H1 (cell line): ENCODE measurements at regions not wholly inside any gene's neighbourhood (a gene's known extent, or its start where the extent isn't known, plus 50 kb on each side); places are given as distances from the start of the nearest gene placed in this dataset.

ENCODE experiments used
- CTCF ChIA-PET: fragments of 300-600 bp; sonication (Branson Sonifier 250); formaldehyde crosslinking; loops from one replicate; lab custom pipeline; 2021; ENCODE audit not compliant: partially characterized antibody; lab: Charles Lee
- POLR2A ChIA-PET: fragments of 300-600 bp; sonication (Branson Sonifier 250); formaldehyde crosslinking; loops from one replicate; lab custom pipeline; 2021; ENCODE audit warnings: inconsistent platforms; ENCODE audit not compliant: partially characterized antibody; lab: Charles Lee
- DNase-seq, 2 experiments: peaks; one replicate each; pipeline versions ENCODE4 v3.0.0 to v3.0.0-alpha.2; 2010 to 2022; ENCODE audit warnings: low spot score in 2 of 2, low read depth in 1 of 2, mixed read lengths in 1 of 2
- FAIRE-seq: peaks from 2 replicates; lab custom pipeline; 2011; peaks lifted over from hg19 to GRCh38; lab: Jason Lieb, UNC
- H2AFZ ChIP-seq: 2 replicates; pipeline ENCODE4 v1.8.1; 2012; ENCODE audit warnings: low read length, inconsistent platforms
- H2AK5ac ChIP-seq: 2 replicates; pipeline ENCODE4 v1.6.1; 2013; ENCODE audit warnings: low read depth, low read length
- H2BK120ac ChIP-seq: replicated peaks from 2 replicates; pipeline ENCODE3; 2013; ENCODE audit warnings: low read depth, low read length, inconsistent platforms
- H2BK12ac ChIP-seq: 2 replicates; pipeline ENCODE4 v1.6.1; 2013; ENCODE audit warnings: low read depth, low read length
- H2BK15ac ChIP-seq: 2 replicates; pipeline ENCODE4 v1.6.1; 2013; ENCODE audit warnings: low read length
- H2BK20ac ChIP-seq: 2 replicates; pipeline ENCODE4 v1.6.1; 2013; ENCODE audit warnings: low read length
- H2BK5ac ChIP-seq: 2 replicates; pipeline ENCODE4 v1.6.1; 2013; ENCODE audit warnings: low read depth, low read length
- H3K14ac ChIP-seq: 2 replicates; pipeline ENCODE4 v1.6.1; 2013; ENCODE audit warnings: inconsistent platforms; ENCODE audit not compliant: insufficient read length
- H3K18ac ChIP-seq: 2 replicates; pipeline ENCODE4 v1.6.1; 2013; ENCODE audit warnings: low read length; ENCODE audit errors: extremely low read depth
- H3K23ac ChIP-seq: 2 replicates; pipeline ENCODE4 v1.6.1; 2013; ENCODE audit warnings: inconsistent platforms; ENCODE audit not compliant: insufficient read length
- H3K23me2 ChIP-seq: 2 replicates; pipeline ENCODE4 v1.6.1; 2013; ENCODE audit warnings: low read depth, low read length
- H3K27ac ChIP-seq: 2 replicates; pipeline ENCODE4 v1.6.1; 2011; ENCODE audit warnings: low read depth, low read length, inconsistent platforms
- H3K27me3 ChIP-seq, 4 experiments: replicated peaks in 1 of 4; 1 replicate in 1 of 4; 2 replicates in 3 of 4; pipeline versions ENCODE4 v1.6.1 to v1.8.1; 2011 to 2013; ENCODE audit warnings: low read length in 3 of 4, mild to moderate bottlenecking in 3 of 4, inconsistent platforms in 2 of 4, mixed read lengths in 2 of 4, moderate library complexity in 1 of 4; ENCODE audit not compliant: control insufficient read depth in 3 of 4, insufficient read depth in 3 of 4; ENCODE audit errors: extremely low read depth in 1 of 4
- H3K36me3 ChIP-seq, 4 experiments: 2 replicates each; pipeline versions ENCODE4 v1.6.1 to v1.8.1; 2011 to 2013; ENCODE audit warnings: mild to moderate bottlenecking in 4 of 4, low read length in 3 of 4, moderate library complexity in 2 of 4, control low read depth in 1 of 4, inconsistent platforms in 1 of 4; ENCODE audit not compliant: insufficient read depth in 4 of 4, control insufficient read depth in 2 of 4
- H3K4ac ChIP-seq: replicated peaks from 2 replicates; pipeline ENCODE3; 2013; ENCODE audit warnings: low read length, low read depth, mixed read lengths, inconsistent platforms; ENCODE audit not compliant: insufficient read length
- H3K4me1 ChIP-seq, 4 experiments: replicated peaks in 1 of 4; 1 replicate in 1 of 4; 2 replicates in 3 of 4; pipeline versions ENCODE4 v1.6.1 to v1.8.1; 2011 to 2013; ENCODE audit warnings: low read length in 3 of 4, inconsistent platforms in 2 of 4, mixed read lengths in 1 of 4; ENCODE audit not compliant: insufficient read depth in 4 of 4, control insufficient read depth in 3 of 4
- H3K4me2 ChIP-seq, 2 experiments: 2 replicates each; pipeline versions ENCODE4 v1.6.1 to v1.8.1; 2011 to 2013; ENCODE audit warnings: low read depth in 2 of 2, low read length in 2 of 2, control low read depth in 1 of 2, inconsistent platforms in 1 of 2, mild to moderate bottlenecking in 1 of 2; ENCODE audit not compliant: insufficient read depth in 1 of 2
- H3K4me3 ChIP-seq, 4 experiments: fragments of 200-600, 300-600 bp in 1 of 4; sonication (generic), shearing (Covaris generic), sonication (Bioruptor Twin) in 1 of 4; 2 replicates each; pipeline versions ENCODE4 v1.5.1 to v1.8.1; 2011 to 2016; ENCODE audit warnings: low read length in 4 of 4, low read depth in 3 of 4, control low read depth in 2 of 4, inconsistent platforms in 2 of 4, mild to moderate bottlenecking in 2 of 4, mixed read lengths in 1 of 4, moderate library complexity in 1 of 4; ENCODE audit not compliant: insufficient read depth in 2 of 4; ENCODE audit errors: extremely low read depth in 1 of 4
- H3K56ac ChIP-seq: replicated peaks from 2 replicates; pipeline ENCODE3; 2013; ENCODE audit warnings: low read depth, mild to moderate bottlenecking, mixed read lengths, low read length, inconsistent platforms; ENCODE audit not compliant: insufficient read length
- H3K79me1 ChIP-seq: 2 replicates; pipeline ENCODE4 v1.6.1; 2013; ENCODE audit warnings: low read depth, low read length, control low read depth
- H3K79me2 ChIP-seq, 2 experiments: 2 replicates each; pipeline versions ENCODE4 v1.6.1 to v1.8.1; 2012 to 2013; ENCODE audit warnings: low read length in 2 of 2, mild to moderate bottlenecking in 2 of 2, inconsistent platforms in 1 of 2; ENCODE audit not compliant: insufficient read depth in 2 of 2, control insufficient read depth in 1 of 2
- H3K9ac ChIP-seq, 4 experiments: replicated peaks in 1 of 4; 1 replicate in 1 of 4; 2 replicates in 3 of 4; pipeline versions ENCODE4 v1.6.1 to v1.8.1; 2011 to 2013; ENCODE audit warnings: low read depth in 3 of 4, low read length in 3 of 4, control low read depth in 2 of 4, mild to moderate bottlenecking in 2 of 4, moderate library complexity in 2 of 4, inconsistent platforms in 1 of 4; ENCODE audit errors: extremely low read depth in 1 of 4
- H3K9me3 ChIP-seq, 2 experiments: 2 replicates each; pipeline versions ENCODE4 v1.6.1 to v1.8.1; 2012 to 2013; ENCODE audit warnings: mild to moderate bottlenecking in 2 of 2, moderate library complexity in 2 of 2, control low read depth in 1 of 2, inconsistent platforms in 1 of 2, low read depth in 1 of 2, low read length in 1 of 2, mixed read lengths in 1 of 2; ENCODE audit not compliant: insufficient read depth in 2 of 2
- H4K20me1 ChIP-seq, 2 experiments: replicated peaks in 1 of 2; 2 replicates each; pipeline versions ENCODE3 to v1.8.1; 2011 to 2013; ENCODE audit warnings: inconsistent platforms in 2 of 2, low read length in 2 of 2, mild to moderate bottlenecking in 1 of 2; ENCODE audit not compliant: insufficient read depth in 2 of 2, control insufficient read depth in 1 of 2
- H4K5ac ChIP-seq: 2 replicates; pipeline ENCODE4 v1.6.1; 2013; ENCODE audit warnings: low read length, low read depth, mixed read lengths, inconsistent platforms; ENCODE audit not compliant: insufficient read length
- H4K8ac ChIP-seq: 2 replicates; pipeline ENCODE4 v1.8.0; 2013; ENCODE audit warnings: mild to moderate bottlenecking, moderate library complexity, low read length, inconsistent platforms; ENCODE audit not compliant: insufficient read depth; ENCODE audit errors: extremely low read depth
- H4K91ac ChIP-seq: replicated peaks from 2 replicates; pipeline ENCODE3; 2013; ENCODE audit warnings: low read length, mixed read lengths, inconsistent platforms; ENCODE audit not compliant: insufficient read length
- CTBP2 ChIP-seq: IDR thresholded peaks from 2 replicates; pipeline ENCODE4 v1.7.0; 2011; ENCODE audit warnings: borderline replicate concordance, mild to moderate bottlenecking, moderate library complexity, mixed read lengths, low read length; ENCODE audit not compliant: insufficient read depth, insufficient read length
- JUN ChIP-seq: IDR thresholded peaks from 2 replicates; pipeline ENCODE4 v1.6.1; 2011; ENCODE audit warnings: low read depth, mild to moderate bottlenecking, improper control_type of control experiment, low read length
- KDM5A ChIP-seq: fragments of 200-600 bp; IDR thresholded peaks from 2 replicates; pipeline ENCODE4 v1.7.1; 2012; ENCODE audit warnings: mild to moderate bottlenecking, low read length, inconsistent platforms, mixed read lengths
- RAD21 ChIP-seq, 2 experiments: IDR thresholded peaks in 1 of 2; conservative IDR thresholded peaks in 1 of 2; 2 replicates each; pipeline ENCODE4 v1.6.1; 2011; ENCODE audit warnings: low read depth in 2 of 2, low read length in 2 of 2, improper control_type of control experiment in 1 of 2, inconsistent platforms in 1 of 2, mild to moderate bottlenecking in 1 of 2, moderate library complexity in 1 of 2
- TBP ChIP-seq: IDR thresholded peaks from 2 replicates; pipeline ENCODE4 v1.6.1; 2011; ENCODE audit warnings: low read depth, low read length, improper control_type of control experiment
- TEAD4 ChIP-seq: IDR thresholded peaks from 2 replicates; pipeline ENCODE4 v1.6.1; 2012; ENCODE audit warnings: low read depth, low read length, inconsistent platforms, mixed read lengths
- WGBS, 2 experiments: shearing (Covaris generic) in 1 of 2; methylation state at CpG; one replicate each; pipeline versions ENCODE4 v1.1.6 to v1.1.7; 2013 to 2015; ENCODE audit warnings: low lambda C conversion rate in 2 of 2, mixed read lengths in 2 of 2, inconsistent platforms in 1 of 2, low coverage in 1 of 2, missing lambda C conversion rate in 1 of 2; ENCODE audit not compliant: insufficient replicate concordance in 2 of 2, insufficient coverage in 1 of 2, insufficient read length in 1 of 2; ENCODE audit errors: extremely low coverage in 1 of 2, missing lambda C conversion rate in 1 of 2; 5-methylcytosine and 5-hydroxymethylcytosine counted together

DNA sequence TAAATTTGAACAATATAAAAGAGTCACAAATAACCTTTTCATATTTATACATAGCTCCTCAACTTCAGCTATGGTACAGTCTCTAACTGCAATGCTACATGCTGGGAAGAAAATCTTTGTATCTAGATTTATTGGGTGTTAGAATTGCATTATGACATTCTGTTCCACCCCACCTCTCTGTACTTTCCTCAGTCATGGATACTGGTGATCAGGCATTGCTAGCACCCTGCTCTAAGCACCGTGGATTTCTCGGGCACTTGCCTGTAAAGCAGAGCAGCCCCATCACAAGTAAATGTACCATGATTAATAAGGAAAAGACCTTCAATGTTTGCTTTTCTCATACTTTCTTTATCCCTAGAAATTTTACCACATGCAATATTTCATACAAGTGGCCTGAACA, 1028.9 kb upstream of the INTU start:
- Histone ChIP-seq H3K4me3 (no peak overlapping the region), H2BK20ac (no peak overlapping the region), H2AK5ac (no peak overlapping the region), H4K5ac (no peak overlapping the region), H3K79me2 (no peaks in the 10 kb centered on the region), H3K4me2 (no peak overlapping the region), H3K9ac (no peak overlapping the region), H3K14ac (no peak overlapping the region), H2BK5ac (no peak overlapping the region), H3K23ac (no peak overlapping the region), H3K27ac (no peak overlapping the region), H3K9me3 (no peaks in the 10 kb centered on the region), H3K23me2 (no peaks in the 10 kb centered on the region), H3K36me3 (no peaks in the 10 kb centered on the region), H4K20me1 (no peaks in the 10 kb centered on the region), H3K4me1 (peaks cover 0 to 3% (median 0%) of the 10 kb centered on the region in 4 experiments; a peak in 1 of 7 replicates), H4K8ac (no peak overlapping the region), H2AFZ (no peak overlapping the region), H2BK15ac (no peak overlapping the region), H3K56ac (no peak overlapping the region), H2BK120ac (no peak overlapping the region), H3K4ac (no peak overlapping the region), H3K27me3 (no peaks in the 10 kb centered on the region), H3K79me1 (no peaks in the 10 kb centered on the region), H2BK12ac (no peak overlapping the region), H4K91ac (no peak overlapping the region), H3K18ac (no peak overlapping the region)
- ChIA-PET POLR2A (no interaction called here), CTCF (interaction anchor here (0.9 to 2.9 kb wide), 8 partner anchors 10 to 61 kb away, joined by 3 to 22 read pairs (median 5); no protein-coding TSS in a partner anchor)
- no peak for DNase-seq
- WGBS, 2 experiments: 89% methylated on average over 2 of the region's 2 CpGs; no CpG with 5 or more reads in 1 of the 2 experiments
- no peak for FAIRE-seq
- TF ChIP-seq CTBP2: no peak
- TF ChIP-seq JUN: no peak
- no peak for TF ChIP-seq KDM5A
- TF ChIP-seq RAD21 (IDR thresholded peaks at IDR 0.05 in 1 of 2, conservative IDR thresholded peaks at IDR 0.05 in 1 of 2; ENCODE audit: low read depth in 2 of 2, low read length in 2 of 2): no peak
- no peak for TF ChIP-seq TBP
- no peak for TF ChIP-seq TEAD4
